ENCODE measurements at regions not wholly inside any gene's neighbourhood (a gene's known extent, or its start where the extent isn't known, plus 50 kb on each side); places are given as distances from the start of the nearest gene placed in this dataset.

- ChIA-PET CTCF (no interaction called here), POLR2A (no interaction called here)
- TF ChIP-seq CTCF (IDR thresholded peaks at IDR 0.05) = no peak
- Mint-ChIP-seq H3K27me3 (no peaks in the 10 kb centered on the region), H3K36me3 (ENCODE audit: low read depth) (no peaks in the 10 kb centered on the region), H3K4me1 (ENCODE audit: low read depth) (no peaks in the 10 kb centered on the region), H3K27ac (no peak overlapping the region), H3K4me3 (no peak overlapping the region), H3K9me3 (peaks cover 4% of the 10 kb centered on the region)
- ATAC-seq (no peak), DNase-seq (no peak)
- intact Hi-C loops (cut with micrococcal nuclease) = no loop called here
These were observed 164.5 kb upstream of the ZFHX3 start for GRCh38 chr16:73212431-73212830.

- TF ChIP-seq CTCF (IDR thresholded peaks at IDR 0.05) = no peak
- H3K36me3 Mint-ChIP-seq (ENCODE audit: low read depth) = no peaks in the 10 kb centered on the region
- no peak overlapping the region for H3K27ac Mint-ChIP-seq
- ATAC-seq (no peak), DNase-seq (no peak)
- POLR2A ChIA-PET = no interaction called here
- no peaks in the 10 kb centered on the region for H3K4me1 Mint-ChIP-seq (ENCODE audit: low read depth)
- CTCF ChIA-PET = no interaction called here
- no peak overlapping the region for H3K4me3 Mint-ChIP-seq
- no peaks in the 10 kb centered on the region for H3K27me3 Mint-ChIP-seq
- peaks cover 4% of the 10 kb centered on the region for H3K9me3 Mint-ChIP-seq
- intact Hi-C loops (cut with micrococcal nuclease) = no loop called here
These were observed 162.8 kb upstream of the ZFHX3 start for GRCh38 chr16:73210686-73211085.

GRCh38 chr16:73210084-73210483, 162.2 kb upstream of the ZFHX3 start:
- Mint-ChIP-seq H3K4me3 (no peak overlapping the region), H3K9me3 (peaks cover under 1% of the 10 kb centered on the region), H3K4me1 (ENCODE audit: low read depth) (no peaks in the 10 kb centered on the region), H3K27me3 (no peaks in the 10 kb centered on the region), H3K27ac (no peak overlapping the region), H3K36me3 (ENCODE audit: low read depth) (no peaks in the 10 kb centered on the region)
- no peak for ATAC-seq
- intact Hi-C loops (cut with micrococcal nuclease) = no loop called here
- no peak for TF ChIP-seq CTCF (IDR thresholded peaks at IDR 0.05)
- POLR2A ChIA-PET = no interaction called here
- DNase-seq = no peak
- CTCF ChIA-PET = no interaction called here

- Mint-ChIP-seq H3K27me3 (no peaks in the 10 kb centered on the region), H3K9me3 (no peaks in the 10 kb centered on the region), H3K27ac (no peak overlapping the region), H3K4me1 (ENCODE audit: low read depth) (no peaks in the 10 kb centered on the region), H3K4me3 (no peak overlapping the region), H3K36me3 (ENCODE audit: low read depth) (no peaks in the 10 kb centered on the region)
- POLR2A ChIA-PET = interaction anchor here (0.6 to 0.8 kb wide), 2 partner anchors 8 to 79 kb away, joined by 3 to 4 read pairs; no protein-coding TSS in a partner anchor
- CTCF ChIA-PET = no interaction called here
- TF ChIP-seq CTCF (IDR thresholded peaks at IDR 0.05) = no peak
- ATAC-seq = no peak
- no peak for DNase-seq
- intact Hi-C loops (cut with micrococcal nuclease) = no loop called here
These were observed 161.3 kb upstream of the ZFHX3 start for GRCh38 chr16:73209190-73209589.

GRCh38 chr16:73206151-73206707, 158.3 kb upstream of the ZFHX3 start:
- H3K27me3 Mint-ChIP-seq = no peaks in the 10 kb centered on the region
- CTCF ChIA-PET = no interaction called here

More at GRCh38 chr16:73206151-73206707, 158.3 kb upstream of the ZFHX3 start:
- POLR2A ChIA-PET = no interaction called here
- intact Hi-C loops (cut with micrococcal nuclease) = no loop called here
- H3K4me1 Mint-ChIP-seq (ENCODE audit: low read depth) = no peaks in the 10 kb centered on the region
- TF ChIP-seq CTCF (IDR thresholded peaks at IDR 0.05) = no peak
- ATAC-seq = no peak
- no peak for DNase-seq
- no peak overlapping the region for H3K27ac Mint-ChIP-seq
- H3K4me3 Mint-ChIP-seq = no peak overlapping the region
- H3K36me3 Mint-ChIP-seq (ENCODE audit: low read depth) = no peaks in the 10 kb centered on the region
- H3K9me3 Mint-ChIP-seq = no peaks in the 10 kb centered on the region
